Fibroblast of lung (primary cell): ENCODE measurements at regions not wholly inside any gene's neighbourhood (a gene's known extent, or its start where the extent isn't known, plus 50 kb on each side); places are given as distances from the start of the nearest gene placed in this dataset.

Source experiments
- EZH2 ChIP-seq: IDR thresholded peaks from 2 replicates; pipeline ENCODE4 v1.5.1; 2012; ENCODE audit warnings: low read length, control low read depth, mild to moderate bottlenecking; ENCODE audit errors: missing control alignments
- TF ChIP-seq, protein P1 (sequence below), 2 donors: IDR thresholded peaks in 1 of 2; conservative IDR thresholded peaks in 1 of 2; 1 replicate in 1 of 2; 2 replicates in 1 of 2; pipeline ENCODE4 v1.5.1; 2011 to 2012; ENCODE audit warnings: low read length in 2 of 2, control low read depth in 1 of 2, inconsistent platforms in 1 of 2, low read depth in 1 of 2, mild to moderate bottlenecking in 1 of 2

DNA sequence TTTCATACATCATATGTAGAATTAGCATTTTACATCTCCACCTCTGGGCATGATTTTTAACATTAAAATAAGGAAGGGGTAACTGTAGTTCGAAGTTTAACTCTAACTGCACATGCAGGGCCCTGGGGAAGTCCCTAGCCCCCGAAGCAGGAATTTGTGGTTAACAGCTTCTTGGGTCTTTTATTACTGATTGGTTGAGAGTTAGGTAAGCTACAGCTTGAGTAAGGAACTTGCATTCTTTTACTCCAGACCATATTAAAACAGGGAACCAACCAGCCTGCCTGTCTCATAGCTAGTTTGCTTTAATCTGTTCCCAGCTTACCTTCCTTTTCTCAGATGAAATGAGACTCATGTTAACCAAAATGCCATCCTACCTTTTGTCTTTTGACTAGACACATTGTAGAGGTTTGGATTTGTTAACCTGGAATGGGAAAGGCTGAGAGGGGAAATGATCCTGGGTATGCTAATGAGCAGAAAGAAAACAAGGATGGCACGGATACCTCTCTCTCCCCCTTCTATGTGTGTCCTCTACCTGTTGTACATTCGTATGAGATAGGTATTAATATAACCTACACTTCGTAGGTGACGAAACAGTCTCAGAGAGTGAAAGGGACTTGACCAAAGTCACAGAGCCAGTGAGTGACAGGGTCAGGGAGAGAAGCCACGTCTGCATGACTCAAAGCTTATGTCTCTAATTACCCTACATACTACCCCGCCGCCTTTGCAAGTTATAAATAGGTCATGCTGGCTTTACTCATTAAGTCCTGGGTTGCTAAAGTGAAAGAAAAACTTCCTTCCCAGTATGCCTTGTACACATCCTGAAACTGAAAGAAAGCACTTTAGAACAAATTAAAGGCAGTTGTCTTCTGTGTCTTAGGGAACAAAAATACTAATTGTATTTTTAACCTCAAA, 119.5 kb upstream of the AFF2 start:
- TF ChIP-seq, protein P1, sequence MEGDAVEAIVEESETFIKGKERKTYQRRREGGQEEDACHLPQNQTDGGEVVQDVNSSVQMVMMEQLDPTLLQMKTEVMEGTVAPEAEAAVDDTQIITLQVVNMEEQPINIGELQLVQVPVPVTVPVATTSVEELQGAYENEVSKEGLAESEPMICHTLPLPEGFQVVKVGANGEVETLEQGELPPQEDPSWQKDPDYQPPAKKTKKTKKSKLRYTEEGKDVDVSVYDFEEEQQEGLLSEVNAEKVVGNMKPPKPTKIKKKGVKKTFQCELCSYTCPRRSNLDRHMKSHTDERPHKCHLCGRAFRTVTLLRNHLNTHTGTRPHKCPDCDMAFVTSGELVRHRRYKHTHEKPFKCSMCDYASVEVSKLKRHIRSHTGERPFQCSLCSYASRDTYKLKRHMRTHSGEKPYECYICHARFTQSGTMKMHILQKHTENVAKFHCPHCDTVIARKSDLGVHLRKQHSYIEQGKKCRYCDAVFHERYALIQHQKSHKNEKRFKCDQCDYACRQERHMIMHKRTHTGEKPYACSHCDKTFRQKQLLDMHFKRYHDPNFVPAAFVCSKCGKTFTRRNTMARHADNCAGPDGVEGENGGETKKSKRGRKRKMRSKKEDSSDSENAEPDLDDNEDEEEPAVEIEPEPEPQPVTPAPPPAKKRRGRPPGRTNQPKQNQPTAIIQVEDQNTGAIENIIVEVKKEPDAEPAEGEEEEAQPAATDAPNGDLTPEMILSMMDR (conservative IDR thresholded peaks at IDR 0.05 in 1 of 2, IDR thresholded peaks at IDR 0.05 in 1 of 2; ENCODE audit: low read depth in 1 of 2, low read length in 2 of 2) = no peak
- TF ChIP-seq EZH2 = no peak
